Midbrain (tissue), 1 donor: ENCODE measurements at regions not wholly inside any gene's neighbourhood (a gene's known extent, or its start where the extent isn't known, plus 50 kb on each side); places are given as distances from the start of the nearest gene placed in this dataset.

Source experiments
- DNase-seq: peaks from one replicate; lab custom pipeline; 2025; lab: John Stamatoyannopoulos, UW

DNA sequence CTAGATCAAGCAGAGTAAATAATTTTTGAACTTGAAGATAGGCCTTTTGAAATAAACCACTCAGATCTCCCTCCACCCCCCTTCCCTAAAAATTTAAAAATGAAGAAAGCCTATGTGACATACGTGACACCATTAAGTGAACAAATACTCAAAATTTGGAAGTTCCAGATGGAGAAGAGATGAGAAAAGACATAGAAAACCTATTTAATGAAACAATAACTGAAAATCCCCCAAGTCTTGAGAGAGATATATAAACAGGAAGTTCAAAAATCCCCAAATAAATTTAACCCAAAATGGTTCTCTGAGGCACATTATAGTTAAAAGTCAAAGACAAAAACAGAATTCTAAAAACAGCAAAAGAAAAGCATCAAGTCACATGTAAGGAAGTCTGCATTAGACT is 428.6 kb downstream of the PSAT1 start:
- DNase-seq, result no peak

DNA sequence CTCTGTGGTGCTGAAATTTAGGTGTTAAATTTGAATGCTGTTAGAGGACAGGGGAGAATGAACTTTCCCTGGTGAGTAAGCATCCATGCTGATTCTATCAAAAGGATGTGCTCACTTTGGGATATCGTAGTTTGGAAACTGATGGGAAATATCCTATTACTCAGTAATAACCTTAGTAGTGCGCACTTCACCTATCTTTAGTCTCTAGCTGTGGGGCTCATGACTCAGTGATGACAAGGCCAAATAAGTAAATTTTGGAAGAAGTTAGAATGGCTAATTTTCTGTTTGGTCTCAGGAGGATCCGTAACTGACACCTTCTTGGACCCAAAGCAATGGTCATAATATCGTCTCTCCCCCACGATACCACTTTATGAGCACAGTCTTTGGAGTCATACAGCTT is 448.4 kb downstream of the PSAT1 start:
- DNase-seq, result no peak

DNA sequence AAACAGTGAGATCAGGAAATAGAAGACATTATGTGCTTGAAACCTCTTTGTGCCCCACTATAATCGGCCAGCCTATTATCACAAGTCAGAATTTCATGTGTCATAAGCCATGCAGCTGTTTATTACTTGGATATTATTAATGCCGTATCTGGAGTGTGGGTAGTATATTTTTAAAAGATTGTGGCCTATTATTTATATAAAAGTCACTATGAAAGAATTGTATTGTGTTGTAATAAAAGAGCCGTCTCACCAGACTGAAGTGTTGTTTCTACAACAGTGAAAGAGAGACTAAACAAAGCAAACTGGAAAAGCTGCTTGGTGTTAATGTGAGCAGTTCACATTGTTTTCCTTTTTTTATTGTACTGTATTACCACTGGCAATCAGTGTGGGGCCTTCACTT is 449.1 kb downstream of the PSAT1 start:
- DNase-seq, result no peak

DNA sequence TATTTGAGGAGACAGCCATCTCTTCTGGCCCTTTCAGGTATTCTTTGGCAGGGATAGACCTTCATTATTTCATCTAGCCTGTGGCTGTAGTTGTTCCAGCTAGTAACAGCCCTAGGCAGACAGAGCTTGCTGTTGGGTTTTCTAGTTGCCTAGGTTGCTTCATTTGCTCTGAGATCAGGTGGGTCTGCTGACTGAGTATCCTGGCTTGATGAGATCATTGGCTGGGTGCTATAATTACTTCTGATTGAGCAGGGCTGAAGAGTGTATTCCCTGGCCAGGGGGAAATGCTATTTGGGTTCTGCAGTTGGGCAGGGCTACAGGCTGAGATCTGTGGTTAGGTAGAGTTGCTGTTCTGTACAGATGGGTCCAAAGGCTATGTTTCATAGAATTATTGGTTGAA is 456.1 kb downstream of the PSAT1 start:
- no peak for DNase-seq

DNA sequence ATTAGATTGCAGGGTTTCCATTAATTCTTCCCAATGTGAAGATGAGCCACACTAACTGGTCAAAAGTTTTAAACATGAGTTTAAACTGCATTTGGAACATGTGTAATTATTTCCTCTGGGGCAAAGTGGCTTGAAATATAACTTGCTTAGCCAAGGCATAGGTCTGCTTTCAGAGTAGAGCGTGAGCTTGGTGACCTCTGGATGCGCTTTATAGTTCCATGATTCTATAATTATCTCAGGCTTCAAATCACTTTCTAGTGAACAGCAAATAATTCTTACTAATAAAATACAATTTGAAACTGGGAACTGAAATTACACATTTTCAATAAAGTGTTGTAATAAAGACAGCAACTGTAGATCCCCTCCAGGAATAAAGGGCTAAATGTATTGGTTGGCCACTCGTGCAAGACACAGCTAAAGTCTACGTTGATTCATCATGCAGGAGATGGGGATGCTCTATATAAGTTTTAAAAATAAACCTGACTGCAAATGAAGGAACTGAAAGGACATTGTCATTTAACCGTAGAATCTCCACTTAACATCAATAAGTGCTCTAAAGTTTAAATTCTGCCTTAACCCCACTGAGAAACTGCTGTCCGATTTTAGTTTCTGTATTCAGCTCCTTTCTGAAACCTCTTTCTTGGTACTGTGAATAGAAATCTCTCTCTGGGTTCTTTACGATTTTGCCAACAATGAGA is 460.0 kb downstream of the PSAT1 start:
- DNase-seq, result no peak

DNA sequence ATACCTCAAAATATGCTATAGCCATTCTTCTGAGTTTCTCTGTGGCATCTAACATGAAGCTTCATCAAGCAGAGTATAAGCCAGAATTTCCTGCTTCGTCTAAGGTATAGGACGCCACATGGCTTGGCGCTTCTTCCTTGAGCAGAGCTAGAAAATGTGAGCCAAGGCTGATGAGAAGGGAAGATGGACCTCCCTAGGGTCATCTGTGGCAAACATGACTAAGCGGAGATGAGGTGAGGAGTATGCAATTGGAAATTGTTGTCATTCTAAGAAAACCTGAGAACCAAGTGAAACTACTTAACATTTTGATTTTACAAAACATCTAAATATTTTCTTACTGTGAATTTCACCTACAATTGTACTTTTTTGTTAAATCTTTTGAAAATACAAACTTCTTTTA is 466.5 kb downstream of the PSAT1 start:
- no peak for DNase-seq

DNA sequence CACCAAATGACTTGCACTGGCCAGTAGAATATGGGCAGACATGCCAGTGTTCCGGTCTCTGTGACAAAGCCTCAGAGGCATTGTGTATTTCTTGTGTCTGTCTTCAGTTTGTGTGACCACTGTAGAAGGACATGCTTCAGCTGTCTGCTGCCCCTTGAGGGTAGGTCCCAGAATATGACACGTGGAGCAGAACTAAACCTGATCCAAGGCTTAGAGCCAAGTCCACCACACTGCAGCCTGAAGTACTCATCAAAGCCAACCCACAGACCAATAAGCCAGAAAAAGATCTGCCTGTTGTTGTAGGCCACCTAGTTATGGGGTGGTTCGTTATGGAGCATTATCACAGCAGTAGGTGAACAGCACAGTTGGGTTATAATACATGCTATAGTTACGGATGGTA is 468.9 kb downstream of the PSAT1 start:
- no peak for DNase-seq

DNA sequence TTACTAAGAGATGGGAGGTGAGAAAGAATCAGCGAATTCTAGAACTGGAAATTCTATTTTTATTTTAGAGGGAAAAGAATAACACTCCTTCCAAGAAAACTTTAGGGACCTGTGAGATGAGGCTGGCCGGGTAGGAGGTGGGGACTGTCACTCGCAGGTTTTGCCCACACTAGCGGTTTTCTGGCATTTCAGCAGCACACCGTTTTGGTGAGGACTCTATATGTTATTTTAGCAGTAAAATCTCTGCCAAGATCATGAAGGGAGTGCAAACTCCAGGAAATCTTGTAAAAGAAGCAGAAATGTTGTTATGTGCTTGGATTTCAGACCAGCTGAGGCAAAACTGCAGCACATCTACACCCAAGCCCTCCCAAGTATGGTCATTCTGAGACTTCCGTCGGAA is 470.6 kb downstream of the PSAT1 start:
- no peak for DNase-seq

DNA sequence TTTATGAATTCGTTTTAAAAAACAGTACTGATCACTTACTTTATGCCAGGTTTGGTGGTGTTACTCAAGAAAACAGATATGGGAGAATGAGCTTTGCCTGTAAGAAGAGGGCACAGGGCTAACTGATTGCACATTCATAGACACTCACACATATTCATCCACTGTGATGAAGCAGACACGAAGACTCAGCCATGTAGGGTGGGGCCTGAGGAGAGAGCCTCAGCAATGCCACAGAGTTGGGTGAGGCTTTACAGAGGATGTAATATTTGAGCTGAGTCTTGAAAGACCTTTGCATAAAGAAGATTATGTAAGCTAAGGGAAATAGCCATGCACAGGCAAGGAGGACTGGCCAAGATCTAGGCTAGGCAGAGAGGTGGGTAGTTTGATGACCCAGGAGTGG is 472.8 kb downstream of the PSAT1 start:
- DNase-seq, result no peak

DNA sequence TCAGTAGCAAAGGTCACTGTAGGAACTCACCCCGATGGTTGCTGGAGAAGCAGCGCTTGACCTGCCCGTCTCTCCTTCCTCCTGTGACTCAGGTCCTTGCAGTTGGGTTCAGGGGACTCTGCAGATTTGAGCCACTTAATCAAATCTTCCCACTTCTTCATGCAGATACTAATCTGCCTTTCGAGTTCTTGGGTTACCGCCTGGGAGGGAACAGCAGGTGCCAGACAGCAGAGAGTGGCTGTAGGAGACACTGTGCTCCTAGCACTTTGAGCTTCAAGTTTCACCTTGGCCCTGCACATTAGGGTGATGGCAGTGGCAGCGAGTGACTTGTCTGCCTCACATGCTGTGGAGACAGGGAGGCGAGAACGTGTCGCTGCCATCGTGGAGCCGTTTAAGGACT is 478.3 kb downstream of the PSAT1 start:
- no peak for DNase-seq

DNA sequence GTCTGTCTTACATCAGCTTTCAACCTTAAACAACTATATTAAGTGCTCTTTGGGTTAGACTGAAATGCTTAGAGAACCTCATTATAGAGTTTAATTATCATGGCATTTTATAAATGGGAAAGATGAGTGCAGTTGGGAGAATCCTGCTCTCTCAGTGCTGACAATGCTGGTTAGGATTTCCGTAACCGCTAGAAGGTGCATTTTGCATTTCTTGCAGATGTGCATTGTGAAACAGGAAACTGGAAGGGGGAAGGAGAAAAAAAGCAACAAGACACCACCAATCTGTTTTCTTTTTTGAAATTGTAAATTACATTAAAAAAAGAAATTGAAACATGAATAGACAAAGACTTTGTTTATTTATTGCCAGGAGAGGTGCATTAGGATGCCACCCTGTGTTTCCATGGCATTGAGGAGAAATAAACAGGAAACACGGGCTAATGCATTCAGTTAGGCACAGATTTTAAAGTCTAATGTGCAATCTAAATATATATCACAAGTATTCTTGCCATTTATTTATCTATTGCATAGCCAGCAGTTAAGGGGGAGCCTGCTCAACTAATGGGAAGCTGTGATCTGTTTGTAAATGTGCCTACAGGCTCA is 478.9 kb downstream of the PSAT1 start:
- DNase-seq, result no peak

DNA sequence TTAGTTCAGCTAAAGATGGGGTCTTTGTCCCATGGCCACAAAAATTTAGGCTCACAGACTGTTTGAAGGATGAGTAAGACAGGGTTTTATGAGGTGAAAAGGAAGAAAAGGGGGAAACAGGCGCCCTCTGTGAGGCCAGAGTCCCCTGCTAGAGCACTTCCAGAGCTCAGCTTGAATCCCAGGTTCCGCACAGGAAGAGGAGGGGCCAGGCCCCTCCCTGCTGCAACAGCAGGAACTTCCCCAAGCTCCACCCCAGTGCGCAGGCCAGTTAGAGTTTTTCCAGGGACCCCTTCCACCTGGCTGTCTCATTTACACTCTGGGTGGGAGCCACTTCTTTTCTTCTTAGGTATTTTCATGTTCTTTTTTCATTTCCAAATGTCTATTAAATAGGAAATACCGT is 480.8 kb downstream of the PSAT1 start:
- no peak for DNase-seq

DNA sequence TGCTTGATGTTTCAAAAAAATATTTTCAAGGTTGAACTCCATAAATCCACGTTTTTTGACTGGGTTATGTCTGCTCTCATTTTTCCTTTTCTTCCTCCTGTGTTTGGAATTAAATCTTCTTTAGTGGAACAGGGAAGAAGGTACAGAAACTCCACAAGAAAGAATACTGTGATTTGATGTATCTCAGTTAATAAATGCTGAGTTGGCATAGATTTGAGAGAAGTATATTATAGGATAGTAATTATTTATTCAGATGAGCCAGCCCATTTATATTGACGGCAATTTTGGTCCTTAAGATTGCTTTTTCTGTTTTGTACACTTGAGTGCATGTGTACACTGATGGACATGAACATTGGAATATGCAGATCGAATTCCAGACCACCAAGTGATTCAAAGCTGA is 481.4 kb downstream of the PSAT1 start:
- no peak for DNase-seq

DNA sequence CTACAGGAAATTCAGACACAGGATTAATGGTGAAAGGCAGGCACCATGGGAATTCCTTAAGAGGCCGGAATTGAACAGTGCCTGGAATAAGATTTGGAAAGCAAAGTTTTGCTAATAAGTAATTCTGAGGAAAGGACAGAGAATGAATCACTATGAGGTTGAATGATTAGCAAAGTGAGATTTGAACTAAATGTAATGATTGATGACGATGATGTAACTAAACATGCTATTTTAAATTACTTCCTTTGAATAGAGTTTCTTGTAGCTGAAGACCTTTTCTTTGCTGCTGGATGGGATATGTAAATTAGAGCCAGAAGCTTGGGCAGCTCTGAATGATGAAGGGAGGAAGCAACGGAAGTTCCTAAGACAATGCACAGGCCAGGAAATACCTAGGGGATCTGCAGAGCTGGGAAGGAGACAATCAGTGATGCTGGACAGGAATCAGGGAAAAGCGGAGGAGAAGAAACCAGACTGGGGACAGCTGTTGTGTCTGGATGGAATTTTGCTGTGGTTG is 482.0 kb downstream of the PSAT1 start:
- DNase-seq, result no peak

DNA sequence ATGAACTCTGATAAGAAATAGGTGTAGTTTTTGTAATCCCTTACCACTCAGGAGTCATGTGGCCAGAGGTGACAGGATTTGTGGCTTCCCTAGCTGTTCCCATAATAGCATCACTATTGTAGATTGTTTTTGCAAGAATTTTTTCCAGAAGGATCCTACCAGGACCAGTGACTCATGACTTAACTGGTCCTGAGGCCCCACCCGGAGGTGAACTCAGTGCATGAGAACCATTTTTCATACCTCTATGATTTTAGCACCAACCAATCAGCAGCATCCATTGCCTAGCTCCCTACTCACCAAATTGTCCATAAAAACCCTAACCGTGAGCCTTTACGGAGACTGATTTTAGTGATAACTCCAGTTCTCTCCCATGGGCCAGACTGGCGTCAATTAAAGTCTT is 484.8 kb downstream of the PSAT1 start:
- DNase-seq, result no peak

DNA sequence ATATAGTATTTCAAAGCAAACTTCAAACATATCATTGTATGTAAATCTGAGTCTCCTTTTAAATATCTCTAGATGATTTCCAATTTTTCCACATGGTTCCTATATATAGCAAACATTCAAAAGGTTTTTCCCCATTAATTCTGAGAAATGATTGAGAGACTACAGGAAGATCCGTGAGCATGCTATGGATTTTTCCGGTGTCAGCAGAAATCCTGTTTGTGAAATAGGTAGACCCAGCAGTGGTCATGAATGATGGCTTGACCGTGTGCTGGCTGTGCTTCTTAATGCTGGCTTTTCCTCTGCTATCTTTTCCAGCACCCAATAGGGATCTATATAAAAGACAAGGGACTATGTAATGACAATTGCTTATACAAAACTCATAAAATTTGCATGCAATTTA is 485.3 kb downstream of the PSAT1 start:
- DNase-seq, result no peak

DNA sequence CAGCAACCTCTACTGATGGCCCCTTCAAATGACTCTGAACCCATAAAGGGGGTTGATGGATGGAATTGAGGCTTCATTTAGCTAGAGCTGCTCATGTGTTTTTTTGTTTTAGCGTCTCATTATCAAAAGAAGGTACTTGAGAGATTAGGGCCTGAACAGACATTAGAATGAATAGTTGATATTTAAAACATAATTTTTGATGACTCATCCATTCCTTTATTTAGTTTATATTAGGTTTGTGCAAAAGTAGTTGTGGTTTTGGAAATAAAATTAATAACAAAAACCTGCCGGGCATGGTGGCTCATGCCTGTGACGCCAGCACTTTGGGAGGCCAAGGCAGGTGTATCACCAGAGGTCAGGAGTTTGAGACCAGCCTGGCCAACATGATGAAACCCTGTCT is 485.9 kb downstream of the PSAT1 start:
- no peak for DNase-seq

DNA sequence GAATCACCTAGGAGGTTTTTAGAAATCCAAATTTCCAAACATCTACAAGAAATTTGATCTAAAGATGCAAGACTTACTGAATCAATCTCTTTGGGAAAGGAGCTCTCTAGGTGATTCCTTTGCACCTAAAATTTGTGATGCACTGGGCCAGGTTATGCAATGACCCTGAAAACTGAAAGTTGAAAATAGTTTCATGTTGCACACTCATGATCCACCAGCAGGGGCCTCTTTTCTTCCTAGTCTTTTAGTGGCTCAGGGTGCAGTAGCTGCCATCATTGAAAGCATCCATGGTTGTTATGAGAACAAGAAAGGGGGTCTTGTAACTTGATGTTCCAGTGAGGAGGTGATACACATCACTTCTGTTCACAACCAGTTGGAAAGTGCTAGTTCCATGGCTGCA is 486.8 kb downstream of the PSAT1 start:
- no peak for DNase-seq

DNA sequence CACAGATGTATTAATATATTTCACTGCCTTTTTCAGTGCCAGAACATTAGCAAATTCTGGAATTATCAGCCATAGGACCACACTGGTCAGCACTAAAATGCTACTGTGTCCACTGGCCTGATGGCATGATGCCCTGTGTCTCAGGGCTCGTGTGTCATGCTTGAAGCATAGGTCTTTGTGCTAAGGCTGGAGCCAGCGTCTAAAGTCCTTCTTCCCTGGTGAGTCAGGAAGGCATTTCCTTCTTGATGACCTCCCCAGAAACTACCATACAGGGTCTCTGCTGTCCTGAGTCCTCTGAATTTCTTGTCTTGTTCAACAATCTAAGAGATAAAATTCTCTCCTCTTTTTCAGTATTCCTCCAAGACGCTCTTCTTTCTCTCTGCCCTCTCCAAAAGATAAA is 489.9 kb downstream of the PSAT1 start:
- no peak for DNase-seq

DNA sequence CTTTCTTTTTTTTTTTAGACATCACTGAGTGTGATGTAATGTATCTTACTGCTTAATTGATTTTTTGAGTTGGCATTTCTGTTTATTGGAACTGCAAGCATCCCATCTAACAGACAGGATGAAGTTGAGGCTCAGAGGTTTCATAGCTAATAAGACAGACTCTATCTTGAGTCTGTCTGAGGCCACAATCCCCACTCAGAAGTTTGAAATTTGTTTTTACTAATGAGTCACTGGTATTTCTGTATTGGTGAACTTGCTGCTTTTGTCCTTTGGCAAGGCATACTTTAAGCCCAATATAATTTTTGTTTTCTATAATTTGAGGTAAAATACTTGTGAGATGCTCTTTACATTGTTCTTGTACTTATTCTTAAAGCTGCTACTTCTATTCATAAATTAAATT is 491.2 kb downstream of the PSAT1 start:
- no peak for DNase-seq

DNA sequence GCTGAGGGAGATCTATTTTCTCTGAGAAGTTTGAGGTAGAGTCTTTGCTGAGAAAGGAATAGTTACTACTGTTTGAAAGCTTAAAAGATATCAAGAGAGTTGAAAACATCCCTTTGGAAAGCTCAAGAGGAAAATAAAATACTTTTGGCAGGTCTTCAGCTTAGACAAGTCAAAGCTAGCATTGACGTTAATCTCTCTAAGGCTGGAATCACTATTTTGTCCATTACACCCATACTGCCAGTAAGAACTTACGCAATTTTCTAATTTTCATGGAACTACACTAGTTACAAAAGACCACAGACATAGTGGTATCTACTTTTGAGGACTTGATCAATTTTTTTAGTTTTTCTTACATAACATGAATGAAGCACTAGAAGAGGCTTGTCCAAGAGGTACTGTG is 494.9 kb downstream of the PSAT1 start:
- DNase-seq, result no peak

DNA sequence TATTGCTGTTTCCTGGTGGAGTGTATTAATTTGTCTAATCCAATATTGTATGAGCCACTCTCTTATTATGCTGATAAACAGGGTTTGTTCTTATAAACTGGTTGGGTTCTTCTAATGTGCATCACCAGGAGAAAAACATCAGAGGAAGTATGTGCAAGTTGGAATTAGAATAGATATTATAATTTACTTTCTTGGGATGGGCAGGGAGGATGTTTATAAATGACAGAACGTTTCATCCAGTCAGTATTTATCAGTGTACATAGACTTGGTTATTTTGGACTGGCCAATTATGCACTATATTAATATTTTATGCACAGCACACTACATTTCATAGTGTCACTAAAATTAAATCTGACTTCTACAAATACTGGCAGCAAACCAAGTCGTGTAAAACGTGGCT is 495.8 kb downstream of the PSAT1 start:
- no peak for DNase-seq

DNA sequence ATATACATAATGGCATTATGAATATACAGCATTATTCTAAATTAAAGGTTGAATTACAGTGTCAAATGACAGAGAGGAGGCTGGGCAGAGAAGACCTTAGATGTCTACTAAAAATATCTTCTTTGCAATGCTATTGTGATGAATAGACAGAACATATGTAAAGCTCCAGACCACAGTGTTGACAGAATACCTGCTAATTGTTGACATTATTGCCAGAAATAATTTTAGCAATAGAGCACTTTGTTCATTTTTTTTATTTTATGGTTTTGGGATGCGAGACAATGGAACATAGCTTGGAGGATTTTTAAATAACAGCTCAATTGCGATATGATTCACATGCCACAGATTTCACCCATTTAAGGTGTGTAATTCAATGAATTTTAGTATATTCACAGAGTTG is 508.8 kb downstream of the PSAT1 start:
- DNase-seq, result no peak

DNA sequence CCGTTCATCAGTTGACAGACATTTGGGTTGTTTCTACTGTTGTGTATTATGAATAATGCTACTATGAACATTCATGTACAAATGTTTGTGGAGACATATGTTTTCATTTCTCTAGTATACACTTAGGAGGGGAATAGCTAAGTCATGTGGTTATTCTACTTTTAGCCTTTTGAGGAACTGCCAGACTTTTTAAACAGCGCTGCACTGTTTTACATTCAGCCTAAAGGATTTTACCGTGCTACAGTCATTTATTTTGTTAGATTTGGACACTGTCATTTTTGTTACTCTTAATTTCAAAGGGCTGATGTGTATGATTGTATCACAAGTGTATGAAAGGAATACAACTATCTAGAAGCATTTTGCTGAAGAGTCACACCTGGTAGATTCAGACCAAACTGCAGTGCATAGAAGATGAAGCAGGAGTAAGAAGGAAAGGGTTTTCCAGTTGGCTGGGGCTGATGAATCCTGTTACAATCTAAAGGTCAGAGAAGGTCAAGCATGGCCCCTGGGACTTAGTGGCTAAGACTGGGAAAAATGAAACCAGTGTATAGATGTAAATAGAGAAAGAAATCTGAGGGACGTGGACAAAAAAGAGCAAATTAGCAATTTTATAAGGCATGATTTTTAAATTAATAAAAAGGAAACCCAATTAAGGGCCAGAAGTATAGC is 509.7 kb downstream of the PSAT1 start:
- no peak for DNase-seq
